Endothelial cell of umbilical vein (primary cell): ENCODE measurements at regions not wholly inside any gene's neighbourhood (a gene's known extent, or its start where the extent isn't known, plus 50 kb on each side); places are given as distances from the start of the nearest gene placed in this dataset.

Experiments used
- BruUV-seq: library from RNA; stranded (reverse); fragments of 400-500 nt; replicated peaks from 2 replicates; lab custom pipeline; 2021; lab: Mats Ljungman, UMichigan
- CTCF ChIA-PET: fragments of 300-600, 350-600 bp; sonication (Branson Sonifier 250); formaldehyde crosslinking; loops from one replicate; lab custom pipeline; 2021; ENCODE audit warnings: antibody characterized with exemption, inconsistent platforms; lab: Charles Lee
- POLR2A ChIA-PET: fragments of 300-600, 350-600 bp; sonication (Branson Sonifier 250); formaldehyde crosslinking; loops from one replicate; lab custom pipeline; 2021; ENCODE audit warnings: antibody characterized with exemption, inconsistent platforms; lab: Charles Lee
- DNase-seq: peaks from one replicate; pipeline ENCODE4 v3.0.0-alpha.2; 2011; ENCODE audit warnings: low read depth, low spot score
- FAIRE-seq: peaks from 2 replicates; lab custom pipeline; 2011; peaks lifted over from hg19 to GRCh38; lab: Jason Lieb, UNC
- H2AFZ ChIP-seq: 2 replicates; pipeline ENCODE4 v1.6.0; 2012; ENCODE audit warnings: low read depth, low read length, control low read depth, inconsistent platforms
- H3K27ac ChIP-seq: 2 replicates; pipeline ENCODE4 v1.5.1; 2011; ENCODE audit warnings: low read depth, mild to moderate bottlenecking, control low read depth, low read length, moderate library complexity; ENCODE audit not compliant: insufficient read depth
- H3K27me3 ChIP-seq, 2 experiments: 2 replicates each; pipeline versions ENCODE4 v1.6.0 to v1.6.1; 2011; ENCODE audit warnings: low read length in 2 of 2, mixed read lengths in 1 of 2; ENCODE audit not compliant: control insufficient read depth in 2 of 2, insufficient read depth in 2 of 2
- H3K36me3 ChIP-seq, 2 experiments: 2 replicates in 1 of 2; 3 replicates in 1 of 2; pipeline ENCODE4 v1.5.1; 2011; ENCODE audit warnings: low read length in 2 of 2, mild to moderate bottlenecking in 1 of 2, moderate library complexity in 1 of 2; ENCODE audit not compliant: control insufficient read depth in 2 of 2, insufficient read depth in 2 of 2; ENCODE audit errors: extremely low read depth in 1 of 2
- H3K4me1 ChIP-seq: 3 replicates; pipeline ENCODE4 v1.5.1; 2011; ENCODE audit warnings: mild to moderate bottlenecking, low read length; ENCODE audit not compliant: control insufficient read depth, insufficient read depth; ENCODE audit errors: extremely low read depth
- H3K4me2 ChIP-seq: 2 replicates; pipeline ENCODE4 v1.6.1; 2011; ENCODE audit warnings: low read length, control low read depth, mixed read lengths; ENCODE audit not compliant: insufficient read depth
- H3K4me3 ChIP-seq, 3 experiments: fragments of 200-600 bp in 1 of 3; sonication (generic), shearing (Covaris generic) in 1 of 3; replicated peaks in 1 of 3; 2 replicates each; pipeline ENCODE4 v1.5.1; 2011 to 2016; ENCODE audit warnings: control low read depth in 3 of 3, low read length in 3 of 3, mild to moderate bottlenecking in 2 of 3, inconsistent platforms in 1 of 3, low read depth in 1 of 3, moderate library complexity in 1 of 3; ENCODE audit not compliant: insufficient read depth in 1 of 3
- H3K79me2 ChIP-seq: 2 replicates; pipeline ENCODE4 v1.6.0; 2012; ENCODE audit warnings: low read length, inconsistent platforms; ENCODE audit not compliant: control insufficient read depth, insufficient read depth
- H3K9ac ChIP-seq: replicated peaks from 2 replicates; pipeline ENCODE3; 2011; ENCODE audit warnings: low read length, control low read depth; ENCODE audit not compliant: insufficient read depth; ENCODE audit errors: extremely low read depth
- H3K9me1 ChIP-seq: replicated peaks from 3 replicates; pipeline ENCODE4 v1.6.0; 2011; ENCODE audit warnings: mild to moderate bottlenecking, low read length; ENCODE audit not compliant: control insufficient read depth, insufficient read depth; ENCODE audit errors: extremely low read depth
- H3K9me3 ChIP-seq: replicated peaks from 2 replicates; pipeline ENCODE4 v1.5.1; 2012; ENCODE audit warnings: low read length, inconsistent platforms; ENCODE audit not compliant: control insufficient read depth, insufficient read depth
- H4K20me1 ChIP-seq: replicated peaks from 2 replicates; pipeline ENCODE3; 2011; ENCODE audit warnings: mild to moderate bottlenecking, low read length; ENCODE audit not compliant: control insufficient read depth, insufficient read depth; ENCODE audit errors: extremely low read depth
- CTCF ChIP-seq, 2 donors: IDR thresholded peaks; 1 replicate in 1 of 2; 2 replicates in 1 of 2; pipeline ENCODE4 v1.5.1; 2011; ENCODE audit warnings: low read length in 2 of 2, mild to moderate bottlenecking in 2 of 2, moderate library complexity in 2 of 2, control low read depth in 1 of 2, inconsistent platforms in 1 of 2, low read depth in 1 of 2; ENCODE audit not compliant: insufficient read depth in 1 of 2; ENCODE audit errors: extremely low read depth in 1 of 2
- EZH2 ChIP-seq: IDR thresholded peaks from 2 replicates; pipeline ENCODE4 v1.6.1; 2012; ENCODE audit warnings: borderline replicate concordance, low read depth, mild to moderate bottlenecking, moderate library complexity, low read length, inconsistent platforms; ENCODE audit not compliant: severe bottlenecking
- FOS ChIP-seq: IDR thresholded peaks from 2 replicates; pipeline ENCODE4 v1.6.1; 2011; ENCODE audit warnings: mild to moderate bottlenecking, low read length, moderate library complexity, borderline replicate concordance; ENCODE audit not compliant: insufficient read depth
- GATA2 ChIP-seq: IDR thresholded peaks from 2 replicates; pipeline ENCODE4 v1.7.0; 2011; ENCODE audit warnings: low read depth, mild to moderate bottlenecking, moderate library complexity, mixed read lengths, low read length; ENCODE audit not compliant: insufficient read length, insufficient read depth
- JUN ChIP-seq: IDR thresholded peaks from 2 replicates; pipeline ENCODE4 v1.6.1; 2011; ENCODE audit warnings: borderline replicate concordance, low read depth; ENCODE audit not compliant: insufficient read length, insufficient read depth
- MAX ChIP-seq: IDR thresholded peaks from 2 replicates; pipeline ENCODE4 v1.6.1; 2011; ENCODE audit not compliant: insufficient read depth, insufficient read length
- MYC ChIP-seq: IDR thresholded peaks from one replicate; pipeline ENCODE4 v1.6.1; 2011; ENCODE audit warnings: mild to moderate bottlenecking, low read depth, low read length
- POLR2A ChIP-seq: IDR thresholded peaks from 2 replicates; pipeline ENCODE4 v1.6.1; 2012; ENCODE audit warnings: low read depth, mild to moderate bottlenecking, control low read depth, low read length
- POLR2AphosphoS5 ChIP-seq: IDR thresholded peaks from 2 replicates; pipeline ENCODE4 v1.6.1; 2012; ENCODE audit warnings: low read depth, mild to moderate bottlenecking, control low read depth, low read length, moderate library complexity; ENCODE audit not compliant: insufficient read depth
- dilution Hi-C: fragments of 300-500 bp; cut with MboI; formaldehyde crosslinking; loops from one replicate; pipeline ENCODE4 v1.15.0; 2019; ENCODE audit warnings: low sequenced_read_pairs; ENCODE audit not compliant: extremely low pct_ligation_motif_present
- intact Hi-C: fragments of 100-400 bp; cut with micrococcal nuclease; formaldehyde crosslinking; loops from one replicate; pipeline ENCODE4 v1.10.0; 2022

- no peaks in the 10 kb centered on the region for H3K36me3 ChIP-seq
- H4K20me1 ChIP-seq, result no peaks in the 10 kb centered on the region
- H3K4me1 ChIP-seq, result no peaks in the 10 kb centered on the region
- no peaks in the 10 kb centered on the region for H3K9me1 ChIP-seq
- H3K27me3 ChIP-seq, result no peaks in the 10 kb centered on the region
- ChIA-PET POLR2A (no interaction called here), CTCF (interaction anchor here (1.1 kb wide), 1 partner anchor 9 kb away, joined by 3 read pairs; no protein-coding TSS in a partner anchor)
- H3K9ac ChIP-seq, result no peak overlapping the region
- H3K79me2 ChIP-seq, result no peaks in the 10 kb centered on the region
- DNase-seq (no peak), FAIRE-seq (no peak)
- no peak overlapping the region for H3K4me3 ChIP-seq
- no peaks in the 10 kb centered on the region for H3K9me3 ChIP-seq
- H2AFZ ChIP-seq, result no peak overlapping the region
- no peak overlapping the region for H3K4me2 ChIP-seq
- dilution Hi-C loops (no loop called here), intact Hi-C loops (no loop called here)
- no TSS peak for BruUV-seq
- TF ChIP-seq EZH2 (no peak), MAX (no peak), CTCF (IDR thresholded peaks at IDR 0.05; ENCODE audit: extremely low read depth in 1 of 2, insufficient read depth in 1 of 2, low read depth in 1 of 2, low read length in 2 of 2) (no peak), GATA2 (no peak), JUN (no peak), POLR2A (no peak), MYC (no peak), FOS (no peak), POLR2AphosphoS5 (no peak)
- H3K27ac ChIP-seq, result no peak overlapping the region
Observed at GRCh38 chr3:83140983-83141382, 1379.5 kb upstream of the GBE1 start.
